ENCODE measurements at regions not wholly inside any gene's neighbourhood (a gene's known extent, or its start where the extent isn't known, plus 50 kb on each side); places are given as distances from the start of the nearest gene placed in this dataset.

- DNase-seq = no peak
Measured at GRCh38 chr1:75984781-75985180, 52.6 kb upstream of the ASB17 start.

- DNase-seq = no peak
Measured at GRCh38 chr1:75985827-75986226, 53.6 kb upstream of the ASB17 start.

- no peak for DNase-seq
Measured at GRCh38 chr1:75986478-75986877, 54.3 kb upstream of the ASB17 start.

GRCh38 chr1:75989121-75989520 is 56.9 kb upstream of the ASB17 start:
- DNase-seq = no peak

GRCh38 chr1:75990686-75991085 is 58.5 kb upstream of the ASB17 start:
- no peak for DNase-seq

GRCh38 chr1:75991497-75992114 is 59.4 kb upstream of the ASB17 start:
- peak; percentile 80 for DNase-seq

GRCh38 chr1:75992312-75992711 is 60.1 kb upstream of the ASB17 start:
- no peak for DNase-seq

- DNase-seq = no peak
Measured at GRCh38 chr1:75993661-75994060, 61.5 kb upstream of the ASB17 start.

- peak; percentile 45 for DNase-seq
Measured at GRCh38 chr1:75996196-75996595, 64.0 kb upstream of the ASB17 start.

- no peak for DNase-seq
Measured at GRCh38 chr1:75999034-75999433, 66.8 kb upstream of the ASB17 start.

- no peak for DNase-seq
Measured at GRCh38 chr1:76003946-76004345, 70.6 kb upstream of the ST6GALNAC3 start.

GRCh38 chr1:76005765-76006164 is 68.8 kb upstream of the ST6GALNAC3 start:
- peak; percentile 9 for DNase-seq

GRCh38 chr1:76006234-76006633 is 68.3 kb upstream of the ST6GALNAC3 start:
- peak; percentile 76 for DNase-seq

- DNase-seq = no peak
Measured at GRCh38 chr1:76010802-76011201, 63.7 kb upstream of the ST6GALNAC3 start.

- no peak for DNase-seq
Measured at GRCh38 chr1:76012341-76013205, 62.0 kb upstream of the ST6GALNAC3 start.

GRCh38 chr1:76013206-76013581 is 61.4 kb upstream of the ST6GALNAC3 start:
- DNase-seq = no peak

- DNase-seq = no peak
Measured at GRCh38 chr1:76015478-76016103, 59.0 kb upstream of the ST6GALNAC3 start.

- DNase-seq = no peak
Measured at GRCh38 chr1:76018045-76018444, 56.5 kb upstream of the ST6GALNAC3 start.

GRCh38 chr1:76021846-76022245 is 52.7 kb upstream of the ST6GALNAC3 start:
- DNase-seq = no peak

- no peak for DNase-seq
Measured at GRCh38 chr1:76023669-76024435, 50.7 kb upstream of the ST6GALNAC3 start.
